ENCODE measurements at regions not wholly inside any gene's neighbourhood (a gene's known extent, or its start where the extent isn't known, plus 50 kb on each side); places are given as distances from the start of the nearest gene placed in this dataset.

- no peak for TF ChIP-seq GATA1 (IDR thresholded peaks at IDR 0.05; ENCODE audit: low read depth, low read length)
- TF ChIP-seq POLR2A (IDR thresholded peaks at IDR 0.05; ENCODE audit: low read length), result no peak
- DNase-seq, result no peak
These were observed 207.9 kb upstream of the DIO3 start for GRCh38 chr14:101353422-101353821.

GRCh38 chr14:101354726-101355125 lies 206.6 kb upstream of the DIO3 start:
- TF ChIP-seq GATA1 (IDR thresholded peaks at IDR 0.05; ENCODE audit: low read depth, low read length) (no peak), POLR2A (IDR thresholded peaks at IDR 0.05; ENCODE audit: low read length) (no peak)
- no peak for DNase-seq

- TF ChIP-seq POLR2A (IDR thresholded peaks at IDR 0.05; ENCODE audit: low read length) (no peak), GATA1 (IDR thresholded peaks at IDR 0.05; ENCODE audit: low read depth, low read length) (no peak)
- DNase-seq, result no peak
These were observed 206.0 kb upstream of the DIO3 start for GRCh38 chr14:101355284-101355683.

GRCh38 chr14:101357038-101357437 lies 204.3 kb upstream of the DIO3 start:
- no peak for DNase-seq
- TF ChIP-seq POLR2A (IDR thresholded peaks at IDR 0.05; ENCODE audit: low read length), result no peak
- TF ChIP-seq GATA1 (IDR thresholded peaks at IDR 0.05; ENCODE audit: low read depth, low read length), result no peak

- DNase-seq, result no peak
- TF ChIP-seq GATA1 (IDR thresholded peaks at IDR 0.05; ENCODE audit: low read depth, low read length) (no peak), POLR2A (IDR thresholded peaks at IDR 0.05; ENCODE audit: low read length) (no peak)
These were observed 203.6 kb upstream of the DIO3 start for GRCh38 chr14:101357559-101358319.

GRCh38 chr14:101358320-101359125 lies 202.8 kb upstream of the DIO3 start:
- TF ChIP-seq GATA1 (IDR thresholded peaks at IDR 0.05; ENCODE audit: low read depth, low read length), result no peak
- no peak for TF ChIP-seq POLR2A (IDR thresholded peaks at IDR 0.05; ENCODE audit: low read length)
- DNase-seq, result no peak

GRCh38 chr14:101359221-101360053 lies 201.9 kb upstream of the DIO3 start:
- no peak for DNase-seq
- TF ChIP-seq GATA1 (IDR thresholded peaks at IDR 0.05; ENCODE audit: low read depth, low read length) (no peak), POLR2A (IDR thresholded peaks at IDR 0.05; ENCODE audit: low read length) (no peak)

- DNase-seq, result no peak
- TF ChIP-seq GATA1 (IDR thresholded peaks at IDR 0.05; ENCODE audit: low read depth, low read length) (no peak), POLR2A (IDR thresholded peaks at IDR 0.05; ENCODE audit: low read length) (no peak)
These were observed 201.0 kb upstream of the DIO3 start for GRCh38 chr14:101360054-101360911.

- DNase-seq, result no peak
- TF ChIP-seq POLR2A (IDR thresholded peaks at IDR 0.05; ENCODE audit: low read length) (no peak), GATA1 (IDR thresholded peaks at IDR 0.05; ENCODE audit: low read depth, low read length) (no peak)
These were observed 200.3 kb upstream of the DIO3 start for GRCh38 chr14:101361044-101361443.

GRCh38 chr14:101361451-101362433 lies 199.6 kb upstream of the DIO3 start:
- no peak for DNase-seq
- no peak for TF ChIP-seq GATA1 (IDR thresholded peaks at IDR 0.05; ENCODE audit: low read depth, low read length)
- TF ChIP-seq POLR2A (IDR thresholded peaks at IDR 0.05; ENCODE audit: low read length), result no peak

- DNase-seq, result no peak
- TF ChIP-seq GATA1 (IDR thresholded peaks at IDR 0.05; ENCODE audit: low read depth, low read length), result no peak
- no peak for TF ChIP-seq POLR2A (IDR thresholded peaks at IDR 0.05; ENCODE audit: low read length)
These were observed 198.6 kb upstream of the DIO3 start for GRCh38 chr14:101362529-101363260.

GRCh38 chr14:101363261-101363555 lies 198.1 kb upstream of the DIO3 start:
- TF ChIP-seq POLR2A (IDR thresholded peaks at IDR 0.05; ENCODE audit: low read length), result no peak
- no peak for TF ChIP-seq GATA1 (IDR thresholded peaks at IDR 0.05; ENCODE audit: low read depth, low read length)
- no peak for DNase-seq
